Ammon's horn (tissue), 1 donor: ENCODE measurements at regions not wholly inside any gene's neighbourhood (a gene's known extent, or its start where the extent isn't known, plus 50 kb on each side); places are given as distances from the start of the nearest gene placed in this dataset.

ENCODE experiments used
- DNase-seq: peaks from one replicate; pipeline ENCODE4 v3.0.0-alpha.2; 2016; ENCODE audit warnings: low spot score

GRCh38 chr1:8115031-8115768 is 89.1 kb upstream of the ERRFI1 start:
- no peak for DNase-seq

GRCh38 chr1:8113262-8114220 is 87.4 kb upstream of the ERRFI1 start:
- no peak for DNase-seq

GRCh38 chr1:8112611-8113261 is 86.6 kb upstream of the ERRFI1 start:
- no peak for DNase-seq

GRCh38 chr1:8111560-8111959 is 85.5 kb upstream of the ERRFI1 start:
- DNase-seq: no peak

GRCh38 chr1:8109216-8109615 is 83.1 kb upstream of the ERRFI1 start:
- DNase-seq: no peak

GRCh38 chr1:8107897-8108296 is 81.8 kb upstream of the ERRFI1 start:
- no peak for DNase-seq

GRCh38 chr1:8104278-8105236 is 78.4 kb upstream of the ERRFI1 start:
- no peak for DNase-seq

GRCh38 chr1:8097908-8098307 is 71.8 kb upstream of the ERRFI1 start:
- no peak for DNase-seq

GRCh38 chr1:8097077-8097799 is 71.1 kb upstream of the ERRFI1 start:
- no peak for DNase-seq

GRCh38 chr1:8096105-8097011 is 70.2 kb upstream of the ERRFI1 start:
- no peak for DNase-seq

- DNase-seq: no peak
Observed at GRCh38 chr1:8095584-8095983, 69.5 kb upstream of the ERRFI1 start.

GRCh38 chr1:8094481-8095241 is 68.6 kb upstream of the ERRFI1 start:
- no peak for DNase-seq

GRCh38 chr1:8093221-8093980 is 67.3 kb upstream of the ERRFI1 start:
- DNase-seq: no peak

- no peak for DNase-seq
Observed at GRCh38 chr1:8092657-8093056, 66.5 kb upstream of the ERRFI1 start.

GRCh38 chr1:8091691-8092090 is 65.6 kb upstream of the ERRFI1 start:
- no peak for DNase-seq

- DNase-seq: no peak
Observed at GRCh38 chr1:8090241-8090702, 64.2 kb upstream of the ERRFI1 start.

- peak; percentile 9 for DNase-seq
Observed at GRCh38 chr1:8089535-8090228, 63.6 kb upstream of the ERRFI1 start.
